Testis (tissue), 2 donors: ENCODE measurements at regions not wholly inside any gene's neighbourhood (a gene's known extent, or its start where the extent isn't known, plus 50 kb on each side); places are given as distances from the start of the nearest gene placed in this dataset.

Experiments used
- POLR2A ChIP-seq: fragments of 450-650 bp; IDR thresholded peaks from one replicate; pipeline ENCODE4 v1.6.1; 2017; ENCODE audit warnings: antibody characterized with exemption, mild to moderate bottlenecking, moderate library complexity
- TF ChIP-seq, protein P1 (sequence below), 3 experiments: fragments of 450-650 bp in 2 of 3; fragments of 200-600 bp in 1 of 3; sonication (generic) in 1 of 3; IDR thresholded peaks; one replicate each; pipeline ENCODE4 v1.5.1; 2016 to 2019; ENCODE audit warnings: antibody characterized with exemption in 3 of 3, mild to moderate bottlenecking in 2 of 3, moderate library complexity in 1 of 3

DNA sequence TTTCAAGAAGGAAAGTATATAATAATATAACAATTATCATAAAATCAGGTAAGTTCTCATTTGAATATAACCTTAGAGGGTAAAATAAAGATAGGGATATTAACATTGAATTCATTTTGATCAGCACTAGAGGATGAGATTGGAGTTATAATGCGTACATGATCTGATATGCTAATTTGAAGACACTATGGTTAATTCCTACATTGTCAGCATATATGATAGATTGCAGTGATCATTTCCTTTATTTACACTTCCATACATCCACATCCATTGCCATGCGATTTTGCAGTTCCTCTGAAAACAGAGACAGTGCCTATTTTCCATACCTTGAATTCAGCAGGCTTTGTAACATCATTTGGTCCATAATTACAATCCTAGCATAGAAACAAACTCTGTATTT, 519.2 kb downstream of the CCDC85A start:
- TF ChIP-seq, protein P1, sequence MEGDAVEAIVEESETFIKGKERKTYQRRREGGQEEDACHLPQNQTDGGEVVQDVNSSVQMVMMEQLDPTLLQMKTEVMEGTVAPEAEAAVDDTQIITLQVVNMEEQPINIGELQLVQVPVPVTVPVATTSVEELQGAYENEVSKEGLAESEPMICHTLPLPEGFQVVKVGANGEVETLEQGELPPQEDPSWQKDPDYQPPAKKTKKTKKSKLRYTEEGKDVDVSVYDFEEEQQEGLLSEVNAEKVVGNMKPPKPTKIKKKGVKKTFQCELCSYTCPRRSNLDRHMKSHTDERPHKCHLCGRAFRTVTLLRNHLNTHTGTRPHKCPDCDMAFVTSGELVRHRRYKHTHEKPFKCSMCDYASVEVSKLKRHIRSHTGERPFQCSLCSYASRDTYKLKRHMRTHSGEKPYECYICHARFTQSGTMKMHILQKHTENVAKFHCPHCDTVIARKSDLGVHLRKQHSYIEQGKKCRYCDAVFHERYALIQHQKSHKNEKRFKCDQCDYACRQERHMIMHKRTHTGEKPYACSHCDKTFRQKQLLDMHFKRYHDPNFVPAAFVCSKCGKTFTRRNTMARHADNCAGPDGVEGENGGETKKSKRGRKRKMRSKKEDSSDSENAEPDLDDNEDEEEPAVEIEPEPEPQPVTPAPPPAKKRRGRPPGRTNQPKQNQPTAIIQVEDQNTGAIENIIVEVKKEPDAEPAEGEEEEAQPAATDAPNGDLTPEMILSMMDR (IDR thresholded peaks at IDR 0.05): no peak
- no peak for TF ChIP-seq POLR2A
